HG02885 (cell line): ENCODE measurements at regions not wholly inside any gene's neighbourhood (a gene's known extent, or its start where the extent isn't known, plus 50 kb on each side); places are given as distances from the start of the nearest gene placed in this dataset.

Experiments
- ATAC-seq: cut with Tn5 transposase; IDR thresholded peaks from one replicate; pipeline ENCODE4 v1.9.1; 2021; ENCODE audit warnings: mild to moderate bottlenecking; ENCODE audit not compliant: unreplicated experiment, poor library complexity

- no peak for ATAC-seq
Measured at GRCh38 chr2:145085612-145086011, 565.7 kb upstream of the ZEB2 start.

- no peak for ATAC-seq
Measured at GRCh38 chr2:145080426-145080825, 560.5 kb upstream of the ZEB2 start.

GRCh38 chr2:145079641-145080040 lies 559.7 kb upstream of the ZEB2 start:
- no peak for ATAC-seq

- no peak for ATAC-seq
Measured at GRCh38 chr2:145078923-145079322, 559.0 kb upstream of the ZEB2 start.

- no peak for ATAC-seq
Measured at GRCh38 chr2:145076085-145076484, 556.2 kb upstream of the ZEB2 start.

GRCh38 chr2:145075454-145076062 lies 555.6 kb upstream of the ZEB2 start:
- no peak for ATAC-seq

GRCh38 chr2:145070703-145071102 lies 550.8 kb upstream of the ZEB2 start:
- no peak for ATAC-seq

- no peak for ATAC-seq
Measured at GRCh38 chr2:145068509-145068908, 548.6 kb upstream of the ZEB2 start.

- no peak for ATAC-seq
Measured at GRCh38 chr2:145067549-145068030, 547.7 kb upstream of the ZEB2 start.

- ATAC-seq, result no peak
Measured at GRCh38 chr2:145066856-145067548, 547.1 kb upstream of the ZEB2 start.

- no peak for ATAC-seq
Measured at GRCh38 chr2:145066151-145066661, 546.3 kb upstream of the ZEB2 start.

GRCh38 chr2:145065342-145065741 lies 545.4 kb upstream of the ZEB2 start:
- no peak for ATAC-seq

- ATAC-seq, result no peak
Measured at GRCh38 chr2:145064511-145064910, 544.6 kb upstream of the ZEB2 start.

GRCh38 chr2:145060876-145061275 lies 541.0 kb upstream of the ZEB2 start:
- no peak for ATAC-seq

GRCh38 chr2:145059914-145060313 lies 540.0 kb upstream of the ZEB2 start:
- ATAC-seq, result no peak

- no peak for ATAC-seq
Measured at GRCh38 chr2:145059343-145059742, 539.4 kb upstream of the ZEB2 start.

GRCh38 chr2:145058457-145058856 lies 538.5 kb upstream of the ZEB2 start:
- no peak for ATAC-seq

GRCh38 chr2:145055651-145056050 lies 535.7 kb upstream of the ZEB2 start:
- no peak for ATAC-seq

GRCh38 chr2:145050134-145050533 lies 530.2 kb upstream of the ZEB2 start:
- no peak for ATAC-seq

GRCh38 chr2:145049475-145049874 lies 529.6 kb upstream of the ZEB2 start:
- ATAC-seq, result no peak

- no peak for ATAC-seq
Measured at GRCh38 chr2:145047554-145047953, 527.6 kb upstream of the ZEB2 start.

- ATAC-seq, result no peak
Measured at GRCh38 chr2:145044491-145044890, 524.6 kb upstream of the ZEB2 start.
